H54 (cell line): ENCODE measurements at regions not wholly inside any gene's neighbourhood (a gene's known extent, or its start where the extent isn't known, plus 50 kb on each side); places are given as distances from the start of the nearest gene placed in this dataset.
"Not testable (repeated sequence)": the region's sequence is repeated elsewhere in the genome, so short reads cannot be mapped to it uniquely, and the experiment has no call there.

Experiments
- DNase-seq: peaks from one replicate; pipeline ENCODE4 v3.0.0; 2011; ENCODE audit warnings: low spot score, mixed read lengths; ENCODE audit not compliant: insufficient read length
- FAIRE-seq: peaks from 3 replicates; lab custom pipeline; 2011; peaks lifted over from hg19 to GRCh38; lab: Jason Lieb, UNC
- POLR2A ChIP-seq: IDR thresholded peaks from 2 replicates; pipeline ENCODE4 v1.6.1; 2011; ENCODE audit warnings: low read depth, mild to moderate bottlenecking, low read length

DNA sequence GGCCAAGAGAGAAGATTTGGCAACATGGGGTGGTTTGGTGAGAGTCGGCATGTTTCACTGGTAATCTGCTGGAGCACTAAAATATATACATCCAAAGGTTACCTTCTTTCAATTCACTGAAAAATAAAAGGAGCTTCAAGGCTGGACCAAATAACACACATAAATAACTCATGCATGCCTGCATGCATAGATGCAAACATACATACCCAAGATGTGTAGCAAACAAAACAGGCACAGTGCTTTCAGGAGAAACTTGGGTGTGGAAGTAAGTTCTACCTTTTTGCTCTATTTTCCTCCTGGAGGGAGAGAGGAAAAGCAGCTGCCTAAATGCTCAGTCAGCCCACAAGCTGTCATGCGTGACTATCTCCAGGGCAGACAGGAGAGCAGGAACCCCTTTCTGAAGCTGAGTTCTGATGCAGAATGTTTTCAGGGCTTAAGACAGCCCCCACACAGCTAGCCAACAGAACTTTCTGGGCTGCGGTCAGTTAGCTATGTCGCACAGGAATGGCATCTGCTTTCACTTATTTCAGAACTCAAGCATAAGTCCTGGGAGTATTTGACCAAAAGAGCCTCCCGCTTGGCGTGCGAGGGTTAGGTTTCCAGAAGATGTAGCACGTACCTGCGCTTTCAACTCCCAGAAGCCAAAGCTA is 166.2 kb downstream of the TOMM20 start:
- no peak for FAIRE-seq
- DNase-seq = peak; percentile 42

GRCh38 chr1:234961456-234962339 is 166.9 kb downstream of the TOMM20 start:
- DNase-seq = peak; percentile 23
- peak; percentile 17; the same call in 1 of the 2 replicates for TF ChIP-seq POLR2A
- FAIRE-seq = no peak

More for the DNA sequence above, 166.2 kb downstream of the TOMM20 start:
- no peak; the same call in 1 of the 2 replicates for TF ChIP-seq POLR2A

- DNase-seq = no peak
- no peak for TF ChIP-seq POLR2A
- FAIRE-seq = no peak
These were observed 167.7 kb downstream of the TOMM20 start for GRCh38 chr1:234960722-234961455.

DNA sequence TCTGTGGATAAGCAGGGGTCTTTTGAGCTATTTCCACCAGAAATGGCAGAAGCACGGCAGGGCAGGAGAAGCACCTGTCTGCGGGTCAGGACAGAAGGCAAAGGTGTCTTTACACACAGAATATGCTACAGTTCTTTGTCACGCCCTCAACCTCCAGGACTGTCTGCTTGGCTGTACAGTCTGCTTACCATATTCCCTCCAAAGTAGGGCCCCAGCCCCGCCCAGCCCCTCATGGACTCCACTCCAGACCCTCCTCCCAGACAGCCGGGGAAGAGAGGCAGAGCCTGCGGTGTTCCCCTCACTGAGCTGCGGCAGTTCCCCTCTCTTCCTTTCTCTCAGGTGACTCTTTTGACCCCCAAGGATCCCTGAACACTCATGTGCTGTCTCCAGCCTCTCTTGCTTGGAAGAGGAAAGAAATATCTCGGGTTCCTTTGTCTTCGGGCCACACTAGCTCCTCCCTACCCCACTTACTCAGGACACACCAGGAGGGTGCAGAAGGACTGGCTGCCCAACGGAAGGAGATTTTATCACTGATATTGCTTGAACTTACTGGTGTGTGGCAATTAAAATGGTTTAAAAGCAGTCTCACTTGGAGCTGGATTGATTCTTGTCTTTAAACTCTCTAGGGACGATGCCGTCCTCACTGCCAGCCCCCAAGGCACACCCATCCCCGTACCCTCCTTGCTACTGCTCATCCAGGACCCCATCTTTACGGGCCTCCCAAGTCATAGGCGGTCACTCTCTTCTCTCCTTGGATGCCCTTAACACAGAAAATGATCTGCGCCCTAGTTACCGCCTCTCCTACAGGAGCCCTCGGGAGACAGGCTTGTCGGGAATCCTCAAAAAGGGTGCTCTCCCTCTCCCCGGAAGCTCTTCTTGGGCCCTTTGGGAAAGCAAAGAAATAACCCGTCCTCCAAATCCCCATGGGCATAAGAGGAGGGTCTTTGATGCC is 169.7 kb downstream of the TOMM20 start:
- FAIRE-seq (no peak), DNase-seq (no peak)
- no peak for TF ChIP-seq POLR2A

DNA sequence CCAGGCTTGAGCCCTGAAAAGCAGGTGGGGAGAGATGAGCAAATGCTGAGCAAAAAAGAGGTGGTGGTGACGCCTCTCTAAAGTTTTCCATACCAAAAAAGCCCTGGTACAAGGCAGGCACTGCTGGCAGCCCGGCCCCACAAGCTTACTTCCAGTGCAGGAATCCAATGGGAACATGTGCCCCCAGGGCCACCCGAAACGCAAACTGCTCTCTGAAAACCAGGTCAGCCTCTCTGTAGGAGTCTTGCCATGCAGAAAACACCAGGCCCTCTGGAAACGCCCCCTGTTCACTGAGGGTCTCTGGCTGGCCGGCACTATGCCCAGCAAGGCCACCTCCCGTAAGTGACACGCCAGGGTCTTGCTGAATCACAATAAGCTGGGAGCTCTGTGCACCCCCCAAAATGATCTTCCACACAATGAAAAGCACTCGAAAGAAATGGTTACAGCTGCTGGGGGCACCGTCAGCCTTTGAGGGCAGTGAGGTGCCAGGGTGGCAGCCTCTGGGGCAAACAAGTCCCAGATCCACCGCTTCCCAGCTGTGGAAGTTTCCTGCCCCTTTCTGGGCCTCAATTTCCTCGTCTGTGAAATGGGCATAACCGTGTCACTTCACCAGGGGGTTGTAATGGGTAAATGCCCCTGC is 170.5 kb downstream of the TOMM20 start:
- DNase-seq (no peak), FAIRE-seq (no peak)
- no peak for TF ChIP-seq POLR2A

GRCh38 chr1:234957330-234958065 is 171.1 kb downstream of the TOMM20 start:
- no peak for TF ChIP-seq POLR2A
- peak; percentile 11 for FAIRE-seq
- DNase-seq = peak; percentile 57

DNA sequence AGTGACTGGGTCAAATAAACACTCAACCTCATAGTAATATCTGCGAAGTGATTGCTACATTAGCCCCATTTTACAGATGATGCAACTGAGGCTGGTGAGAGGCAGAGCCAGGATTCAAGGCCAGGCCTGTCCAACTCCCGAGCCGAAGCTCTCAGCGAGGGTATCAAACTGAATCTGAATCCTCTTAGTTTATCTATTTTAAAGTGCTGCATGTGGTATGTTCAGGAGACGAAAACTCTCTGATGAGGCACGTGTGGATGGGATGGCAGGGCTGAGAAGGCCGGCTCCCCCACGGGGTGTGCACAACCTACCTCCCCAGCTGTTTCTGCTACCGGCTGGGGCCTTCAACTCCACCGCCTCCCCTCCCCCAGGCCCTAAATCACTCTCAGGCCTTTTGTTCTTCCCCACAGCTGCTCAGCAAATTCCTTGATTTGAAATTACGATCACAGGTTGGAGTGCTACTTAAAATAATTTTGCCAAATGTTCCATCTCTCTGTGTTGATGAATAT is 171.8 kb downstream of the TOMM20 start:
- FAIRE-seq (no peak), DNase-seq (no peak)
- no peak for TF ChIP-seq POLR2A

DNA sequence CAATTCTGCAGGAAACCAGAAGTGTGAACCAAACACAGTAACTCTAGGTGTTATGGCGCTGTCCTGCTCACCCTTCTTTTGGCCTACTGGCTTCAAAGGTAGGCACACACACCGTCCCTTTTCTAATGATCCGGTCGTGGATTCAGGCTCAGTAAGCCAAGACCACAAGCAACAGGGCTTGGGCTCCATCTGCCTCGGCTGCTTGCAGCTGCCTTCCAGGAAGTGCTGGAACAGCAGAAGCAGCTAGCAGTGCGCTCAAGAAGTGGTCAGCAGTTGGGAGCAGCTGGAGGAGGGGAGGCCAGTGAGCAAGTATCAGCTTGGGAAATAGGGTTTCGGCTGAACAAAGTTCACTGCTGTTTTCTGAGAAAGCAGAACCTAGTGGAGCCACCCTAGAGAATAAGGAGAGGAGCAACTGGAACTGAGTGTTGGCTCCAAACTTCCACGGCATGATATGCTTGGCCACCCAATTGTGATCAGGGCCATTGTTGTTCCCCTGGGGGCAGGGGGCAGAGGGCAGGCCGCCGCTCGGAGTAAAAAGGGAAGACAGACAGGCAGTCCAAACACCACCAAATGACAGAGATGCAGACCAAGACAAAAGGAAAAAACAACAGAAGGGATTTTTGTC is 173.4 kb downstream of the TOMM20 start:
- no peak for TF ChIP-seq POLR2A
- DNase-seq (no peak), FAIRE-seq (no peak)

DNA sequence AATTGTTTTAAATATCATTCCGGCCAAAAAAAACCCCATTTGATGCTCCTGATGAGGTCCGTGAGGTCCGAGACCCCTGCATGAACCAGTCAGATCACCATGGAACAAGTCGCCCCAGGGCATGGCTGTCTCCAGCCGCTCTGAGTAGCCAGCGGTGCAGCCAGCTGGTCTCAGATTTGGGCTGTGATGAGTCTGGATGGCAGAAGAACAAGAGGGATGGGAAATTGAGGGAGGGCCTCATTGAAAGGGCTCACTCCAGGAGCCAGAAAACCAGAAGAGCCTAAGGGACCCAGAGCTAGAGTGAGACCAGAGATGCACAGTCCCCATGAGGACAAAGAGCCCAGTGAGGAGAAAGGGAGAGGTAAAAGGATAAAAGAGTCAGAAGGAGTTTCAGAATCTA is 174.0 kb downstream of the TOMM20 start:
- DNase-seq = no peak
- no peak for TF ChIP-seq POLR2A
- FAIRE-seq = no peak

DNA sequence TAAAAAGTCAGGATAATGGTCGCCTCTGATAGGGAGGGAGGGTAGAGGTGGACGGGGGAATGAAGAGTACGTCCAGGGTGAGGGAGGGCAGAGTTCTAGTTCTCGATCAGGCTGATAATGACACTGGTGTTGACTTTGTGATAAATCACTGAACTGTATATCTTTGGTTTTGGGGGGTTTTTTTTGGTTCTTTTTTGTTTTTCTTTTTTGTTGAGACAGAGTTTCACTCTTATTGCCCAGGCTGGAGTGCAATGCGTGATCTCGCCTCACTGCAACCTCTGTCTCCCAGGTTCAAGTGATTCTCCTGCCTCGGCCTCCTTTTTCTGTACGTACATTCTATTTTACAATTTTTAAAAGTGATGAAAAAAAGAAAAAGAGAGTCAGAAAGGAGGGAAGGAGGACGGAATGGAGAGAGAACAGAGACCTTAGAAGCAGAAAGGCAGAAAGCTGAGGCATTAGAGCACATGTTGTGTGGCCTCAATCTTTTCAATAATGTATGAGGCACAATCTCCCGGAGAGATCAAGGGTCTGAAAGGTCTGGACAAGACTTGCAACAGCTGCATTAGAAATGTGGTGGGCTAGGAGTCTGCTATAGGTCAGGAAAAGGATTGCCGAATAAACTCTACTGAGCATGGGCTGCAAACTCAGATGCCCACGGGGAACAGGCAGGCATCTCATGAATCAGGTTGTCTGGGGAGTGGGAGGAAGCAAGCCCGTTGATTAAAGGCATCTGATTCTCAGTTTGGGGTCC is 174.8 kb downstream of the TOMM20 start:
- TF ChIP-seq POLR2A = no peak
- no peak for DNase-seq
- FAIRE-seq = no peak

- TF ChIP-seq POLR2A = no peak
- DNase-seq = no peak
- FAIRE-seq = no peak
These were observed 178.0 kb downstream of the TOMM20 start for GRCh38 chr1:234950598-234950997.

DNA sequence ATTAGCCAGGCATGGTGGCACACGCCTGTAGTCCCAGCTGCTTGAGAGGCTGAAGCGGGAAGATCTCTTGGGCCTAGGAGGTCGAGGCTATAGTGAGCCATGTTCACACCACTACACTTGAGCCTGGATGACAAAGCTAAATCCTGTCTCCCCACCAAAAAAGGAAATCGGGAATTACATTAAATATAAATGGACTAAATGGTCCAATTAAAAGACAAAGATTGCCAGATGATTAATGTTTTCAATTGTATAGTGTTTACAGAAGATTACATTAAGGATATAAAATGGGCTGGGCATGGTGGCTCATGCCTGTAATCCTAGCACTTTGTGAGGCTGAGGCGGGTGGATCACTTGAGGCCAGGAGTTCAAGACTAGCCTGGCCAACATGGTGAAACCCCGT is 179.1 kb downstream of the TOMM20 start:
- DNase-seq, FAIRE-seq: not testable (repeated sequence)
